ENCODE measurements at regions not wholly inside any gene's neighbourhood (a gene's known extent, or its start where the extent isn't known, plus 50 kb on each side); places are given as distances from the start of the nearest gene placed in this dataset.
A peak's percentile ranks its signal among the peaks of the same experiment; 100 is the strongest.

GRCh38 chr10:128435811-128436210 is 309.6 kb upstream of the MKI67 start:
- ATAC-seq (no peak), DNase-seq (ENCODE audit: extremely low read depth in 1 of 4, low spot score in 3 of 4) (no peak), FAIRE-seq (no peak)
- intact Hi-C loops (cut with micrococcal nuclease) (no loop called here), in situ Hi-C loops (cut with MboI) (no loop called here)
- ChIA-PET CTCF (ENCODE audit: low intra/inter-chr PET ratio) (no interaction called here), POLR2A (no interaction called here)
- no peak for TF ChIP-seq SREBF2 (CRISPR knock-in tag; IDR thresholded peaks at IDR 0.05)
- no peak for TF ChIP-seq ZNF133 (CRISPR knock-in tag; IDR thresholded peaks at IDR 0.05)
- TF ChIP-seq TAF15 (IDR thresholded peaks at IDR 0.05; ENCODE audit: low read depth, low read length): no peak
- TF ChIP-seq ZNF165 (CRISPR knock-in tag; IDR thresholded peaks at IDR 0.05; ENCODE audit: borderline replicate concordance): no peak
- no peak for TF ChIP-seq SRSF7 (optimal IDR thresholded peaks at IDR 0.05; ENCODE audit: low read depth, low read length)
- no peak for TF ChIP-seq NCOA4 (IDR thresholded peaks at IDR 0.05; ENCODE audit: partially characterized antibody)
- Histone ChIP-seq H3K9ac (ENCODE audit: insufficient read depth in 1 of 2, low read depth in 2 of 2, low read length in 2 of 2) (no peak overlapping the region), H4K20me1 (replicated peaks; ENCODE audit: control insufficient read depth, insufficient read depth, low read length) (no peaks in the 10 kb centered on the region), H3K9me1 (ENCODE audit: control insufficient read depth, insufficient read depth, low read length) (no peaks in the 10 kb centered on the region), H3K27me3 (ENCODE audit: control insufficient read depth in 2 of 2, insufficient read depth in 2 of 2, low read length in 2 of 2) (peaks cover 3 to 71% of the 10 kb centered on the region in 2 experiments; a peak in 3 of 5 replicates), H2AFZ (ENCODE audit: low read depth, low read length) (no peak overlapping the region), H3K79me2 (ENCODE audit: control insufficient read depth, insufficient read depth, low read length) (no peaks in the 10 kb centered on the region), H3K4me2 (ENCODE audit: insufficient read depth, low read length) (no peak overlapping the region), H3K4me1 (replicated peaks in 1 of 2; ENCODE audit: control insufficient read depth in 2 of 2, insufficient read depth in 2 of 2, low read length in 2 of 2) (no peaks in the 10 kb centered on the region; a peak in 1 of 5 replicates), H3K36me3 (ENCODE audit: control insufficient read depth, insufficient read depth, low read length) (no peaks in the 10 kb centered on the region), H3K9me3 (replicated peaks; ENCODE audit: control insufficient read depth, insufficient read depth, low read depth, low read length) (no peaks in the 10 kb centered on the region), H3K27ac (ENCODE audit: extremely low read depth, low read depth, low read length) (no peak overlapping the region), H3K4me3 (no peak overlapping the region)
- BruUV-seq (replicated peaks): no TSS peak
- 0% methylated on average over 6 of the region's 6 CpGs for WGBS (ENCODE audit: insufficient coverage, low coverage, missing lambda C conversion rate)

- Histone ChIP-seq H3K4me3 (no peak overlapping the region), H4K20me1 (replicated peaks; ENCODE audit: control insufficient read depth, insufficient read depth, low read length) (no peaks in the 10 kb centered on the region), H3K4me1 (replicated peaks in 1 of 2; ENCODE audit: control insufficient read depth in 2 of 2, insufficient read depth in 2 of 2, low read length in 2 of 2) (no peaks in the 10 kb centered on the region; a peak in 1 of 5 replicates), H3K27me3 (ENCODE audit: control insufficient read depth in 2 of 2, insufficient read depth in 2 of 2, low read length in 2 of 2) (peaks cover 0 to 52% of the 10 kb centered on the region in 2 experiments; a peak in 2 of 5 replicates), H3K79me2 (ENCODE audit: control insufficient read depth, insufficient read depth, low read length) (no peaks in the 10 kb centered on the region), H3K36me3 (ENCODE audit: control insufficient read depth, insufficient read depth, low read length) (no peaks in the 10 kb centered on the region), H3K4me2 (ENCODE audit: insufficient read depth, low read length) (no peak overlapping the region), H3K9me3 (replicated peaks; ENCODE audit: control insufficient read depth, insufficient read depth, low read depth, low read length) (no peaks in the 10 kb centered on the region), H3K9me1 (ENCODE audit: control insufficient read depth, insufficient read depth, low read length) (no peaks in the 10 kb centered on the region), H3K9ac (ENCODE audit: insufficient read depth in 1 of 2, low read depth in 2 of 2, low read length in 2 of 2) (no peak overlapping the region), H2AFZ (ENCODE audit: low read depth, low read length) (no peak overlapping the region), H3K27ac (ENCODE audit: extremely low read depth, low read depth, low read length) (no peak overlapping the region)
- intact Hi-C loops (cut with micrococcal nuclease): no loop called here
- TF ChIP-seq ZNF239 (CRISPR knock-in tag; IDR thresholded peaks at IDR 0.05): no peak
- no peak for TF ChIP-seq TEAD4 (IDR thresholded peaks at IDR 0.05; ENCODE audit: low read length)
- no peak for TF ChIP-seq TEAD4 (CRISPR knock-in tag; IDR thresholded peaks at IDR 0.05; ENCODE audit: borderline replicate concordance)
- TF ChIP-seq ID3 (CRISPR knock-in tag; IDR thresholded peaks at IDR 0.05): no peak
- TF ChIP-seq ID3 (tag; IDR thresholded peaks at IDR 0.05): no peak
- no peak for TF ChIP-seq FUS (optimal IDR thresholded peaks at IDR 0.05; ENCODE audit: low read depth, low read length)
- no peak for TF ChIP-seq TRIM28 (IDR thresholded peaks at IDR 0.05)
- no peak for TF ChIP-seq ZBTB7A (IDR thresholded peaks at IDR 0.05; ENCODE audit: borderline replicate concordance, control insufficient read depth, low read depth, low read length)
- no peak for FAIRE-seq
- ChIA-PET POLR2A (no interaction called here), CTCF (ENCODE audit: low intra/inter-chr PET ratio) (no interaction called here)
- in situ Hi-C loops (cut with MboI): no loop called here
- DNase-seq (ENCODE audit: extremely low read depth in 1 of 4, low spot score in 3 of 4): no peak
- ATAC-seq: peak; percentile 38; the same call in 2 of the 3 replicates
- 0% methylated on average over 10 of the region's 13 CpGs for WGBS (ENCODE audit: insufficient coverage, low coverage, missing lambda C conversion rate)
- no TSS peak for BruUV-seq (replicated peaks)
Measured at GRCh38 chr10:128437786-128438345, 311.6 kb upstream of the MKI67 start.

Measured in K562 (cell line).